Panc1 (cell line): ENCODE measurements at regions not wholly inside any gene's neighbourhood (a gene's known extent, or its start where the extent isn't known, plus 50 kb on each side); places are given as distances from the start of the nearest gene placed in this dataset.
"Not testable (repeated sequence)": the region's sequence is repeated elsewhere in the genome, so short reads cannot be mapped to it uniquely, and the experiment has no call there.

Experiments
- ATAC-seq: fragments of 200-7000 bp; cut with Tn5 transposase; 2 replicates; pipeline ENCODE4 v1.9.1; 2020; ENCODE audit warnings: mild to moderate bottlenecking, moderate library complexity
- BruUV-seq: library from RNA; stranded (reverse); fragments of 400-500 nt; replicated peaks from 2 replicates; lab custom pipeline; 2021; lab: Mats Ljungman, UMichigan
- CTCF ChIA-PET: fragments of 300-600 bp; sonication (Branson Sonifier 250); formaldehyde crosslinking; loops from one replicate; lab custom pipeline; 2022; ENCODE audit warnings: antibody characterized with exemption; lab: Charles Lee
- POLR2A ChIA-PET: fragments of 300-600 bp; sonication (Branson Sonifier 250); formaldehyde crosslinking; loops from one replicate; lab custom pipeline; 2022; ENCODE audit warnings: antibody characterized with exemption; lab: Charles Lee
- DNase-seq: peaks from one replicate; pipeline ENCODE4 v3.0.0-alpha.2; 2010; ENCODE audit warnings: low read depth, low spot score
- H3K27ac ChIP-seq: 2 replicates; pipeline ENCODE4 v1.5.1; 2011; ENCODE audit warnings: mild to moderate bottlenecking, low read length, inconsistent platforms
- H3K27me3 ChIP-seq: fragments of 200-500 bp; sonication (Bioruptor generic); 2 replicates; pipeline ENCODE4 v1.6.0; 2014; ENCODE audit warnings: low read length, inconsistent platforms; ENCODE audit not compliant: control insufficient read depth, insufficient read depth
- H3K36me3 ChIP-seq: fragments of 200-500 bp; sonication (Bioruptor generic); 2 replicates; pipeline ENCODE4 v1.5.1; 2014; ENCODE audit warnings: inconsistent platforms, mild to moderate bottlenecking, low read length, moderate library complexity; ENCODE audit not compliant: control insufficient read depth, insufficient read depth
- H3K4me1 ChIP-seq: 2 replicates; pipeline ENCODE4 v1.5.1; 2011; ENCODE audit warnings: inconsistent platforms, mild to moderate bottlenecking, low read length, moderate library complexity; ENCODE audit not compliant: control insufficient read depth, insufficient read depth
- H3K4me3 ChIP-seq, 2 experiments: 2 replicates each; pipeline ENCODE4 v1.5.1; 2011 to 2012; ENCODE audit warnings: low read depth in 2 of 2, low read length in 2 of 2, mild to moderate bottlenecking in 2 of 2, inconsistent platforms in 1 of 2, moderate library complexity in 1 of 2
- H3K9me3 ChIP-seq: fragments of 200-500 bp; sonication (Bioruptor generic); 2 replicates; pipeline ENCODE4 v1.5.1; 2014; ENCODE audit warnings: low read depth, mild to moderate bottlenecking, inconsistent platforms, low read length, moderate library complexity; ENCODE audit not compliant: control insufficient read depth, insufficient read depth
- CTCF ChIP-seq: fragments of 450-650 bp; IDR thresholded peaks from 2 replicates; pipeline ENCODE4 v1.5.1; 2017; ENCODE audit warnings: mild to moderate bottlenecking
- POLR2AphosphoS5 ChIP-seq: IDR thresholded peaks from 2 replicates; pipeline ENCODE4 v1.6.1; 2012; ENCODE audit warnings: mild to moderate bottlenecking, low read depth, low read length, moderate library complexity
- REST ChIP-seq, 2 experiments: IDR thresholded peaks; 2 replicates each; pipeline ENCODE4 v1.6.1; 2011 to 2012; ENCODE audit warnings: low read depth in 2 of 2, control low read depth in 1 of 2, low read length in 1 of 2, mild to moderate bottlenecking in 1 of 2, moderate library complexity in 1 of 2; ENCODE audit not compliant: insufficient read depth in 1 of 2
- SIN3A ChIP-seq: IDR thresholded peaks from 2 replicates; pipeline ENCODE4 v1.6.1; 2012; ENCODE audit warnings: low read depth, mild to moderate bottlenecking, low read length, moderate library complexity, borderline replicate concordance; ENCODE audit not compliant: insufficient read depth
- TCF7L2 ChIP-seq: IDR thresholded peaks from 2 replicates; pipeline ENCODE4 v1.6.1; 2011; ENCODE audit warnings: mild to moderate bottlenecking, low read depth, low read length, inconsistent platforms
- in situ Hi-C: cut with HindIII; loops from 2 replicates; pipeline ENCODE4 v1.10.0; 2016; ENCODE audit warnings: low sequenced_read_pairs, low pct_unique_long_range_greater_than_20kb
- intact Hi-C: fragments of 100-400 bp; cut with micrococcal nuclease; formaldehyde crosslinking; loops from one replicate; pipeline ENCODE4 v1.10.0; 2022; ENCODE audit not compliant: unreplicated experiment

DNA sequence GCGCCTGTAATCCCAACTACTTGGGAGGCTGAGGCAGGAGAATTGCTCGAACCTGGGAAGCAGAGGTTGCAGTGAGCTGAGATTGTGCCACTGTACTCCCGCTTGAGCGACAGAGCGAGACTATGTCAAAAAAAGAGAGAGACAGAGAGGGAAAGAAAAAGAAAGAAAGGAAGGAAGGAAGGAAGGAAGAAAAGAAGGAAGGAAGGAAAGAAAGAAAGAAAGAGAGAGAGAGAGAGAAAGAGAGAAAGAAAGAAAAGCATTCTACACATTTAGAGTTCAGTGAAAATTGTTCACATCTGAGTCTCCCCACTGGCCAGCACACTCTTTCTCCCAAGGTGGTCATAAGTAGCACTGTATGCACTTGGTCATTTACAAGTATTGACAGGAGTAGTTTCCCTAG lies 69.2 kb upstream of the TAB2 start:
- POLR2A ChIA-PET, intact Hi-C loops, in situ Hi-C loops, H3K27ac ChIP-seq, BruUV-seq, H3K4me3 ChIP-seq, H3K9me3 ChIP-seq, H3K4me1 ChIP-seq, ATAC-seq, CTCF ChIA-PET, DNase-seq, H3K27me3 ChIP-seq, H3K36me3 ChIP-seq: not testable (repeated sequence)

DNA sequence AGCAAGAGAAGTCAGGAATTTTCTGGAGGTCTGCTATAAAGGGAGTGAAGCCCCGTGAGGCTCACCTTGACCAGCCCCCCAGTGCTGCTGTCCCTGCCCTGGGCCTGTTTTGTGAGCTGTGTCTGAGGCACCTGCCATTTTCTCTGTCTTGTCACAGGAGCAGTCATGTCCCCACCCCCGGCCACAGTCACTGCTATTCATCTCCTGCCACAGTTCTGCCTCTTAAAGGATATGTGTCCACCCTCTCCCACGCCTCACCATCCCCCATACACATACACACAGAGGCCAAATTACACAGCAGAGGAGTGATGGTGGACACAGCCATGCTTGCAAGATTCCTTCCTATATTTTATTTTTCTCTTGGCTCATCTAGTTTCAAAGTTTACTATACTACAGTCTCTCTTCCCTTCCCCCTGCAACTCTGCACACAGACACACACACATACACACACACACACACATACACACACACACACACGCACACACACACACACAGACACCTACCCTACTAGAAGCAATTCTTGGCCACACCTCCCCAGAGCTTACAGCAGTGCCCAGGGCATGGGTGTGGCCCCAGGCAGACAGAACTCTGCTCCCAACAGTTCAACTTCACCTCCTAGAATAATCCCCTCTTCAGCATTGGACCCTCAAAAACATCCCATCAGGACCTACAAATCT lies 68.7 kb upstream of the TAB2 start:
- peak; percentile 65 for ATAC-seq
- H3K4me1 ChIP-seq: no peaks in the 10 kb centered on the region

More for the DNA sequence above, 68.7 kb upstream of the TAB2 start:
- BruUV-seq: no TSS peak
- in situ Hi-C loops (no loop called here), intact Hi-C loops (no loop called here)
- H3K4me3 ChIP-seq: no peak overlapping the region
- no peak overlapping the region for H3K27ac ChIP-seq
- ChIA-PET POLR2A (no interaction called here), CTCF (no interaction called here)
- H3K27me3 ChIP-seq: no peaks in the 10 kb centered on the region
- no peaks in the 10 kb centered on the region for H3K36me3 ChIP-seq
- no peaks in the 10 kb centered on the region for H3K9me3 ChIP-seq
- DNase-seq: no peak
- TF ChIP-seq SIN3A (no peak), CTCF (no peak), REST (IDR thresholded peaks at IDR 0.05; ENCODE audit: insufficient read depth in 1 of 2, low read depth in 2 of 2, low read length in 1 of 2) (no peak), TCF7L2 (no peak), POLR2AphosphoS5 (no peak)
